HL-60 (cell line): ENCODE measurements at regions not wholly inside any gene's neighbourhood (a gene's known extent, or its start where the extent isn't known, plus 50 kb on each side); places are given as distances from the start of the nearest gene placed in this dataset.

Experiments used
- DNase-seq, 2 experiments: peaks; one replicate each; pipeline ENCODE4 v3.0.0-alpha.2; 2010 to 2020; ENCODE audit warnings: low read depth in 1 of 2, low spot score in 1 of 2
- H3K27ac ChIP-seq: fragments of 250-450 bp; sonication (Bioruptor Pico); replicated peaks from 2 replicates; pipeline ENCODE4 v1.5.1; 2020; ENCODE audit warnings: mild to moderate bottlenecking, moderate library complexity
- H3K27me3 ChIP-seq: fragments of 250-450 bp; sonication (Bioruptor Pico); 2 replicates; pipeline ENCODE4 v1.5.1; 2021; ENCODE audit warnings: mild to moderate bottlenecking, moderate library complexity; ENCODE audit not compliant: insufficient read depth, poor library complexity, severe bottlenecking
- H3K4me3 ChIP-seq: replicated peaks from 2 replicates; pipeline ENCODE4 v1.5.1; 2011; ENCODE audit warnings: mild to moderate bottlenecking, control low read depth, low read length; ENCODE audit not compliant: insufficient read depth
- GABPA ChIP-seq: IDR thresholded peaks from 2 replicates; pipeline ENCODE4 v1.6.1; 2012; ENCODE audit warnings: low read depth
- POLR2AphosphoS5 ChIP-seq: IDR thresholded peaks from 2 replicates; pipeline ENCODE4 v1.6.1; 2012; ENCODE audit warnings: low read depth
- SPI1 ChIP-seq: IDR thresholded peaks from 2 replicates; pipeline ENCODE4 v1.6.1; 2012; ENCODE audit warnings: low read depth, mild to moderate bottlenecking, borderline replicate concordance
- TF ChIP-seq, protein P1 (sequence below): IDR thresholded peaks from one replicate; pipeline ENCODE4 v1.5.1; 2011; ENCODE audit warnings: low read length, control low read depth, inconsistent platforms; ENCODE audit not compliant: insufficient read depth
- TF ChIP-seq, protein P2 (sequence below): IDR thresholded peaks from 2 replicates; pipeline ENCODE4 v1.6.1; 2012; ENCODE audit warnings: low read depth; ENCODE audit not compliant: insufficient replicate concordance

DNA sequence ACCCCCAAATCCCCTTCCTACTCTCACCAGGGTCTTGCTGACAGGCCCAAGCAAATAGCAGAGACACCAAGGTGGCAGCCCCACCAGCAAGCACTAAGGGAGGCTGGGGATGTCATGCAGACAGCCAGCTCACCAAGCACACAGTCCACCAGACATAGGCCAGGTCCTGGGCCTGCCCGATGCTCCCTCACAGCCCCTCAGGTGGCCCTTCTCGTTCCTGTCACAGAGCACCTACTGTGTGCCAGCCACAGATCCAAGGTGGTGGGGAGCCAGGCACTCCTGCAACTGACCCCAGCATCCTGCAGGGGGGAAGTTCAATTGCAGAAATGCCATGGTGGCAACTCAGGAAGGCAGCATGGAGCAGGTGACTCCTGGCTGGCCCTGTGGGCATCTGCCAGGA is 60.5 kb upstream of the PNMA1 start:
- Histone ChIP-seq H3K27ac (no peak overlapping the region), H3K27me3 (no peaks in the 10 kb centered on the region), H3K4me3 (no peak overlapping the region)
- TF ChIP-seq SPI1 (no peak), POLR2AphosphoS5 (no peak), GABPA (no peak)
- TF ChIP-seq, protein P1, sequence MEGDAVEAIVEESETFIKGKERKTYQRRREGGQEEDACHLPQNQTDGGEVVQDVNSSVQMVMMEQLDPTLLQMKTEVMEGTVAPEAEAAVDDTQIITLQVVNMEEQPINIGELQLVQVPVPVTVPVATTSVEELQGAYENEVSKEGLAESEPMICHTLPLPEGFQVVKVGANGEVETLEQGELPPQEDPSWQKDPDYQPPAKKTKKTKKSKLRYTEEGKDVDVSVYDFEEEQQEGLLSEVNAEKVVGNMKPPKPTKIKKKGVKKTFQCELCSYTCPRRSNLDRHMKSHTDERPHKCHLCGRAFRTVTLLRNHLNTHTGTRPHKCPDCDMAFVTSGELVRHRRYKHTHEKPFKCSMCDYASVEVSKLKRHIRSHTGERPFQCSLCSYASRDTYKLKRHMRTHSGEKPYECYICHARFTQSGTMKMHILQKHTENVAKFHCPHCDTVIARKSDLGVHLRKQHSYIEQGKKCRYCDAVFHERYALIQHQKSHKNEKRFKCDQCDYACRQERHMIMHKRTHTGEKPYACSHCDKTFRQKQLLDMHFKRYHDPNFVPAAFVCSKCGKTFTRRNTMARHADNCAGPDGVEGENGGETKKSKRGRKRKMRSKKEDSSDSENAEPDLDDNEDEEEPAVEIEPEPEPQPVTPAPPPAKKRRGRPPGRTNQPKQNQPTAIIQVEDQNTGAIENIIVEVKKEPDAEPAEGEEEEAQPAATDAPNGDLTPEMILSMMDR: no peak
- TF ChIP-seq, protein P2, sequence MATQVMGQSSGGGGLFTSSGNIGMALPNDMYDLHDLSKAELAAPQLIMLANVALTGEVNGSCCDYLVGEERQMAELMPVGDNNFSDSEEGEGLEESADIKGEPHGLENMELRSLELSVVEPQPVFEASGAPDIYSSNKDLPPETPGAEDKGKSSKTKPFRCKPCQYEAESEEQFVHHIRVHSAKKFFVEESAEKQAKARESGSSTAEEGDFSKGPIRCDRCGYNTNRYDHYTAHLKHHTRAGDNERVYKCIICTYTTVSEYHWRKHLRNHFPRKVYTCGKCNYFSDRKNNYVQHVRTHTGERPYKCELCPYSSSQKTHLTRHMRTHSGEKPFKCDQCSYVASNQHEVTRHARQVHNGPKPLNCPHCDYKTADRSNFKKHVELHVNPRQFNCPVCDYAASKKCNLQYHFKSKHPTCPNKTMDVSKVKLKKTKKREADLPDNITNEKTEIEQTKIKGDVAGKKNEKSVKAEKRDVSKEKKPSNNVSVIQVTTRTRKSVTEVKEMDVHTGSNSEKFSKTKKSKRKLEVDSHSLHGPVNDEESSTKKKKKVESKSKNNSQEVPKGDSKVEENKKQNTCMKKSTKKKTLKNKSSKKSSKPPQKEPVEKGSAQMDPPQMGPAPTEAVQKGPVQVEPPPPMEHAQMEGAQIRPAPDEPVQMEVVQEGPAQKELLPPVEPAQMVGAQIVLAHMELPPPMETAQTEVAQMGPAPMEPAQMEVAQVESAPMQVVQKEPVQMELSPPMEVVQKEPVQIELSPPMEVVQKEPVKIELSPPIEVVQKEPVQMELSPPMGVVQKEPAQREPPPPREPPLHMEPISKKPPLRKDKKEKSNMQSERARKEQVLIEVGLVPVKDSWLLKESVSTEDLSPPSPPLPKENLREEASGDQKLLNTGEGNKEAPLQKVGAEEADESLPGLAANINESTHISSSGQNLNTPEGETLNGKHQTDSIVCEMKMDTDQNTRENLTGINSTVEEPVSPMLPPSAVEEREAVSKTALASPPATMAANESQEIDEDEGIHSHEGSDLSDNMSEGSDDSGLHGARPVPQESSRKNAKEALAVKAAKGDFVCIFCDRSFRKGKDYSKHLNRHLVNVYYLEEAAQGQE: no peak
- no peak for DNase-seq

- H3K4me3 ChIP-seq: no peak overlapping the region
- no peak for DNase-seq
- H3K27ac ChIP-seq: no peak overlapping the region
- no peaks in the 10 kb centered on the region for H3K27me3 ChIP-seq
- TF ChIP-seq SPI1: peak; percentile 42; the same call in 1 of the 2 replicates
- TF ChIP-seq, protein P2: no peak
These were observed 60.0 kb upstream of the PNMA1 start for GRCh38 chr14:73774241-73774570.

GRCh38 chr14:73773441-73774240 is 59.5 kb upstream of the PNMA1 start:
- TF ChIP-seq, protein P2: no peak
- TF ChIP-seq, protein P1: no peak
- no peak for TF ChIP-seq POLR2AphosphoS5
- H3K4me3 ChIP-seq: no peak overlapping the region

More at GRCh38 chr14:73773441-73774240, 59.5 kb upstream of the PNMA1 start:
- Histone ChIP-seq H3K27me3 (no peaks in the 10 kb centered on the region), H3K27ac (no peak overlapping the region)
- DNase-seq: no peak
